IMR-90 (cell line): ENCODE measurements at regions not wholly inside any gene's neighbourhood (a gene's known extent, or its start where the extent isn't known, plus 50 kb on each side); places are given as distances from the start of the nearest gene placed in this dataset.

Source experiments
- ATAC-seq: fragments of 200-7000 bp; cut with Tn5 transposase; 2 replicates; pipeline ENCODE4 v1.9.1; 2020; ENCODE audit warnings: low read depth, mild to moderate bottlenecking, moderate library complexity
- BruUV-seq: library from RNA; stranded (reverse); fragments of 400-500 nt; replicated peaks from 2 replicates; lab custom pipeline; 2021; lab: Mats Ljungman, UMichigan
- CTCF ChIA-PET: fragments of 300-600 bp; formaldehyde crosslinking; extraction: SDS; loops from one replicate; lab custom pipeline; 2021; ENCODE audit warnings: antibody characterized with exemption; lab: Yijun Ruan, JAX
- POLR2A ChIA-PET: fragments of 300-600 bp; sonication (Branson Sonifier 250); formaldehyde crosslinking; loops from one replicate; lab custom pipeline; 2022; ENCODE audit warnings: antibody characterized with exemption; ENCODE audit not compliant: unreplicated experiment; lab: Charles Lee
- DNase-seq: peaks from one replicate; pipeline ENCODE4 v3.0.0; 2013
- H2AFZ ChIP-seq: replicated peaks from 2 replicates; pipeline ENCODE3; 2013; ENCODE audit warnings: low read length, mild to moderate bottlenecking; ENCODE audit not compliant: poor library complexity
- H2AK5ac ChIP-seq: 2 replicates; pipeline ENCODE4 v1.6.1; 2013; ENCODE audit warnings: low read depth, low read length, inconsistent platforms
- H2AK9ac ChIP-seq: replicated peaks from 2 replicates; pipeline ENCODE3; 2013; ENCODE audit warnings: mild to moderate bottlenecking, low read depth, low read length, moderate library complexity; ENCODE audit not compliant: poor library complexity
- H2BK120ac ChIP-seq: 2 replicates; pipeline ENCODE4 v1.6.1; 2013; ENCODE audit warnings: low read depth, low read length, inconsistent platforms
- H2BK15ac ChIP-seq: 3 replicates; pipeline ENCODE4 v1.6.1; 2013; ENCODE audit warnings: low read depth, low read length, inconsistent platforms
- H2BK20ac ChIP-seq: 2 replicates; pipeline ENCODE4 v1.6.1; 2013; ENCODE audit warnings: low read depth, mild to moderate bottlenecking, inconsistent platforms, low read length, moderate library complexity
- H2BK5ac ChIP-seq: 2 replicates; pipeline ENCODE4 v1.6.1; 2013; ENCODE audit warnings: mild to moderate bottlenecking, low read depth, low read length, inconsistent platforms; ENCODE audit not compliant: poor library complexity, severe bottlenecking
- H3K14ac ChIP-seq: replicated peaks from 2 replicates; pipeline ENCODE4 v1.6.1; 2013; ENCODE audit warnings: low read depth, low read length, inconsistent platforms
- H3K18ac ChIP-seq: 2 replicates; pipeline ENCODE4 v1.6.1; 2013; ENCODE audit warnings: low read depth, low read length, control low read depth
- H3K23ac ChIP-seq: 2 replicates; pipeline ENCODE4 v1.6.1; 2013; ENCODE audit warnings: low read depth, low read length, inconsistent platforms
- H3K27ac ChIP-seq: 2 replicates; pipeline ENCODE4 v1.5.1; 2013; ENCODE audit warnings: mild to moderate bottlenecking, control low read depth, low read length; ENCODE audit not compliant: insufficient read depth
- H3K27me3 ChIP-seq: 2 replicates; pipeline ENCODE4 v1.6.1; 2013; ENCODE audit warnings: low read length; ENCODE audit not compliant: control insufficient read depth, insufficient read depth
- H3K36me3 ChIP-seq: 2 replicates; pipeline ENCODE4 v1.6.1; 2013; ENCODE audit warnings: low read length, mixed read lengths; ENCODE audit not compliant: control insufficient read depth, insufficient read depth
- H3K4ac ChIP-seq: 2 replicates; pipeline ENCODE4 v1.6.1; 2013; ENCODE audit warnings: low read depth, low read length, inconsistent platforms
- H3K4me1 ChIP-seq: 2 replicates; pipeline ENCODE4 v1.6.1; 2013; ENCODE audit warnings: low read length, mixed read lengths; ENCODE audit not compliant: control insufficient read depth, insufficient read depth
- H3K4me2 ChIP-seq: 2 replicates; pipeline ENCODE4 v1.6.1; 2013; ENCODE audit warnings: low read depth, mild to moderate bottlenecking, control low read depth, low read length, moderate library complexity
- H3K4me3 ChIP-seq: 2 replicates; pipeline ENCODE4 v1.5.1; 2013; ENCODE audit warnings: low read depth, mild to moderate bottlenecking, control low read depth, low read length, moderate library complexity; ENCODE audit not compliant: insufficient read depth
- H3K56ac ChIP-seq: 2 replicates; pipeline ENCODE4 v1.6.1; 2013; ENCODE audit warnings: low read length, inconsistent platforms; ENCODE audit not compliant: insufficient read depth; ENCODE audit errors: extremely low read depth
- H3K79me1 ChIP-seq, 2 experiments: 2 replicates each; pipeline ENCODE4 v1.6.1; 2013; ENCODE audit warnings: low read length in 2 of 2, inconsistent platforms in 1 of 2, low read depth in 1 of 2
- H3K9ac ChIP-seq: 2 replicates; pipeline ENCODE4 v1.6.1; 2013; ENCODE audit warnings: low read depth, low read length, control low read depth
- H3K9me1 ChIP-seq: 2 replicates; pipeline ENCODE4 v1.6.1; 2013; ENCODE audit warnings: low read length, inconsistent platforms; ENCODE audit not compliant: insufficient read depth
- H3K9me3 ChIP-seq: 2 replicates; pipeline ENCODE4 v1.6.1; 2013; ENCODE audit warnings: low read length; ENCODE audit not compliant: control insufficient read depth, insufficient read depth
- H4K20me1 ChIP-seq: 2 replicates; pipeline ENCODE4 v1.6.1; 2013; ENCODE audit warnings: low read length, inconsistent platforms; ENCODE audit not compliant: insufficient read depth
- H4K5ac ChIP-seq: 2 replicates; pipeline ENCODE4 v1.6.1; 2013; ENCODE audit warnings: mild to moderate bottlenecking, low read depth, low read length, control low read depth
- H4K8ac ChIP-seq, 2 experiments: 2 replicates each; pipeline ENCODE4 v1.6.1; 2013; ENCODE audit warnings: low read depth in 2 of 2, low read length in 2 of 2, control low read depth in 1 of 2, inconsistent platforms in 1 of 2
- H4K91ac ChIP-seq: 2 replicates; pipeline ENCODE4 v1.6.1; 2013; ENCODE audit warnings: low read depth, low read length, inconsistent platforms; ENCODE audit not compliant: insufficient read depth
- MAFK ChIP-seq: IDR thresholded peaks from 2 replicates; pipeline ENCODE4 v1.6.1; 2012; ENCODE audit warnings: low read depth, low read length, improper control_type of control experiment
- POLR2A ChIP-seq: IDR thresholded peaks from 2 replicates; pipeline ENCODE4 v1.6.1; 2012; ENCODE audit warnings: mild to moderate bottlenecking, low read depth, low read length
- WGBS, 2 experiments: methylation state at CpG; one replicate each; pipeline versions ENCODE4 v1.1.5 to v1.1.7; 2013; ENCODE audit warnings: missing lambda C conversion rate in 2 of 2; ENCODE audit not compliant: insufficient read length in 1 of 2; ENCODE audit errors: extremely low coverage in 2 of 2; 5-methylcytosine and 5-hydroxymethylcytosine counted together
- dilution Hi-C: fragments of 300-500 bp; cut with HindIII; formaldehyde crosslinking; loops from one replicate; pipeline ENCODE4 v1.14.3; 2018; ENCODE audit warnings: low sequenced_read_pairs; ENCODE audit not compliant: unreplicated experiment
- in situ Hi-C: fragments of 300-500 bp; cut with MboI; formaldehyde crosslinking; loops from 3 replicates; pipeline ENCODE4 v1.14.3; 2019; ENCODE audit warnings: low sequenced_read_pairs, inconsistent platforms, mixed read lengths
- intact Hi-C: fragments of 100-400 bp; cut with micrococcal nuclease; formaldehyde crosslinking; loops from 2 replicates; pipeline ENCODE4 v1.10.0; 2022

GRCh38 chr5:16321284-16321683 lies 141.7 kb upstream of the MARCHF11 start:
- H3K4me1 ChIP-seq: no peaks in the 10 kb centered on the region
- H4K5ac ChIP-seq: no peak overlapping the region
- H4K8ac ChIP-seq: no peak overlapping the region
- no peak overlapping the region for H3K4me2 ChIP-seq
- H2BK20ac ChIP-seq: no peak overlapping the region
- no peak overlapping the region for H2AK9ac ChIP-seq
- no peaks in the 10 kb centered on the region for H4K20me1 ChIP-seq
- no peak for DNase-seq
- H4K91ac ChIP-seq: no peak overlapping the region
- H3K4ac ChIP-seq: no peak overlapping the region
- POLR2A ChIA-PET: no interaction called here
- H3K79me1 ChIP-seq: no peaks in the 10 kb centered on the region
- in situ Hi-C loops: no loop called here
- TF ChIP-seq POLR2A (no peak), MAFK (peak; percentile 73)
- H2BK120ac ChIP-seq: no peak overlapping the region
- no peaks in the 10 kb centered on the region for H3K9me1 ChIP-seq
- no peak overlapping the region for H3K4me3 ChIP-seq
- no peak overlapping the region for H2BK5ac ChIP-seq
- no peaks in the 10 kb centered on the region for H3K9me3 ChIP-seq
- WGBS, 2 experiments: no CpG with 5 or more reads among the region's 1 CpG
- H2AFZ ChIP-seq: no peak overlapping the region
- no peak for ATAC-seq
- H3K18ac ChIP-seq: no peak overlapping the region
- H3K9ac ChIP-seq: no peak overlapping the region
- H3K36me3 ChIP-seq: no peaks in the 10 kb centered on the region
- no peak overlapping the region for H3K14ac ChIP-seq
- intact Hi-C loops: no loop called here
- no peak overlapping the region for H2AK5ac ChIP-seq
- H3K27me3 ChIP-seq: no peaks in the 10 kb centered on the region
- dilution Hi-C loops: no loop called here
- H3K56ac ChIP-seq: no peak overlapping the region
- H3K27ac ChIP-seq: no peak overlapping the region
- CTCF ChIA-PET: no interaction called here
- no TSS peak for BruUV-seq
- no peak overlapping the region for H3K23ac ChIP-seq
- H2BK15ac ChIP-seq: no peak overlapping the region
